ENCODE measurements at regions not wholly inside any gene's neighbourhood (a gene's known extent, or its start where the extent isn't known, plus 50 kb on each side); places are given as distances from the start of the nearest gene placed in this dataset.

GRCh38 chr20:11013801-11014200, 340.0 kb upstream of the JAG1 start:
- Histone ChIP-seq H3K27ac (no peak overlapping the region), H3K4me3 (no peak overlapping the region), H3K4me1 (replicated peaks in 1 of 2) (peaks cover 0 to 2% of the 10 kb centered on the region in 2 donors)
- no peak for ATAC-seq (replicated peaks in 6 of 8)
- in situ Hi-C loops (cut with MboI; ENCODE audit: low pct_unique_long_range_greater_than_20kb in 2 of 9, low sequenced_read_pairs in 9 of 9, unreplicated experiment in 9 of 9), result no loop called here
- 36 to 100% (median 80%) methylated on average over 1 of the region's 1 CpG; no CpG with 5 or more reads in 4 of the 10 experiments for WGBS, 10 experiments

DNA sequence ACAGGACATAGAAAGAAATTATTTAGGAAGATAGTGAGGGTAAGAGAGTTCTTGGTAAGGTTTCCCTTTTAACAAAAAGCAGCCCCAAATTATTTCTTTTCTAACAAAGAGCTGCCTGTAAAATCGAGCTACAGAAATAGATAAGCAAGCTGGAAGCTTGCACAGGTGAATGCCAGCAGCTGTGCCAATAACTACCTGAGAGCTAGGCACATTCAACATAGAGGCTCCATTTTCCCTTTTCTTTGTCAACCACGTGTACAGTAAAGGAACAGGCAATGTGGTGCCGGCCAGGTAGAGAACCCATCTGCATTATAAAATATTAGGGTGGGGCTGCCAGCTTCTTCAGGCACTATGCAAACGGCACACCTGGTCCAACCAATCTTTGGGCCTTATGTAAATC, 341.6 kb upstream of the JAG1 start:
- no peaks in the 10 kb centered on the region for H3K4me1 ChIP-seq (replicated peaks in 1 of 2)
- ATAC-seq (replicated peaks in 6 of 8), result no peak
- in situ Hi-C loops (cut with MboI; ENCODE audit: low pct_unique_long_range_greater_than_20kb in 2 of 9, low sequenced_read_pairs in 9 of 9, unreplicated experiment in 9 of 9), result no loop called here
- WGBS, 10 experiments, result 18 to 79% (median 68%) methylated on average over 2 to 4 of the region's 4 CpGs; no CpG with 5 or more reads in 4 of the 10 experiments
- H3K27ac ChIP-seq, result no peak overlapping the region
- H3K4me3 ChIP-seq, result no peak overlapping the region

- 38 to 97% (median 62%) methylated on average over 1 to 4 of the region's 4 CpGs for WGBS, 10 experiments
Observed at GRCh38 chr20:11017446-11017845, 343.6 kb upstream of the JAG1 start.

GRCh38 chr20:11018668-11019170, 344.9 kb upstream of the JAG1 start:
- Histone ChIP-seq H3K27ac (no peak overlapping the region), H3K4me3 (no peak overlapping the region), H3K4me1 (replicated peaks in 1 of 2) (no peaks in the 10 kb centered on the region)
- in situ Hi-C loops (cut with MboI; ENCODE audit: low pct_unique_long_range_greater_than_20kb in 2 of 9, low sequenced_read_pairs in 9 of 9, unreplicated experiment in 9 of 9), result no loop called here
- no peak for ATAC-seq (replicated peaks in 6 of 8)
- 54 to 100% (median 86%) methylated on average over 2 to 5 of the region's 6 CpGs; no CpG with 5 or more reads in 1 of the 10 experiments for WGBS, 10 experiments

More at GRCh38 chr20:11017446-11017845, 343.6 kb upstream of the JAG1 start:
- Histone ChIP-seq H3K4me3 (no peak overlapping the region), H3K27ac (no peak overlapping the region), H3K4me1 (replicated peaks in 1 of 2) (no peaks in the 10 kb centered on the region)
- in situ Hi-C loops (cut with MboI; ENCODE audit: low pct_unique_long_range_greater_than_20kb in 2 of 9, low sequenced_read_pairs in 9 of 9, unreplicated experiment in 9 of 9), result no loop called here
- no peak for ATAC-seq (replicated peaks in 6 of 8)

- ATAC-seq (replicated peaks in 6 of 8), result no peak
- WGBS, 10 experiments, result 25 to 100% (median 93%) methylated on average over 1 of the region's 1 CpG; no CpG with 5 or more reads in 1 of the 10 experiments
- H3K4me1 ChIP-seq (replicated peaks in 1 of 2), result no peaks in the 10 kb centered on the region
- in situ Hi-C loops (cut with MboI; ENCODE audit: low pct_unique_long_range_greater_than_20kb in 2 of 9, low sequenced_read_pairs in 9 of 9, unreplicated experiment in 9 of 9), result no loop called here
- no peak overlapping the region for H3K27ac ChIP-seq
- no peak overlapping the region for H3K4me3 ChIP-seq
Observed at GRCh38 chr20:11020712-11021111, 346.9 kb upstream of the JAG1 start.

DNA sequence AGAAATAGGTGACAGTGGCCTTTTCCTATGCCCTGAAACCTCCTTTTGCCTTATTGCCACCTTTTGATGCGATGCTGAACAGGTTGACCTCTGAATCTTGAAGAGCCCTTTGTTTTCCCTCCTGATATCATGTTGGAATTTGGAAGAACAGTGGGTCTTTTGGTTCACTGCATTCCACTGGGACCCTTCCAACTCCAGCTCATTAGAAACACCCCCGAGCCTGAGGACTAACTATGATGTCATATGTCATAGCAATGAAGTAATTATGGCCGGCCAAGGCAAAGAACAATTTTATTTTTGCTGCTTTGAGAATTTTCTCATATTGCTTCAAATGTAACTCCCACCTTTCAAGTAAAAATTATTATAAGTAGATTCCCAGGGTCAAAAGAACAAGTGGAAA, 353.4 kb upstream of the JAG1 start:
- WGBS, 10 experiments, result 33 to 92% (median 69%) methylated on average over 2 to 3 of the region's 3 CpGs; no CpG with 5 or more reads in 2 of the 10 experiments
- no peaks in the 10 kb centered on the region for H3K4me1 ChIP-seq (replicated peaks in 1 of 2)
- ATAC-seq (replicated peaks in 6 of 8), result no peak
- H3K27ac ChIP-seq, result no peak overlapping the region
- no peak overlapping the region for H3K4me3 ChIP-seq
- in situ Hi-C loops (cut with MboI; ENCODE audit: low pct_unique_long_range_greater_than_20kb in 2 of 9, low sequenced_read_pairs in 9 of 9, unreplicated experiment in 9 of 9), result no loop called here

- H3K4me1 ChIP-seq (replicated peaks in 1 of 2), result no peaks in the 10 kb centered on the region
- 83 to 100% (median 100%) methylated on average over 1 to 2 of the region's 2 CpGs; no CpG with 5 or more reads in 1 of the 10 experiments for WGBS, 10 experiments
- H3K27ac ChIP-seq, result no peak overlapping the region
- no peak for ATAC-seq (replicated peaks in 6 of 8)
- H3K4me3 ChIP-seq, result no peak overlapping the region
- in situ Hi-C loops (cut with MboI; ENCODE audit: low pct_unique_long_range_greater_than_20kb in 2 of 9, low sequenced_read_pairs in 9 of 9, unreplicated experiment in 9 of 9), result no loop called here
Observed at GRCh38 chr20:11030351-11030750, 356.6 kb upstream of the JAG1 start.

DNA sequence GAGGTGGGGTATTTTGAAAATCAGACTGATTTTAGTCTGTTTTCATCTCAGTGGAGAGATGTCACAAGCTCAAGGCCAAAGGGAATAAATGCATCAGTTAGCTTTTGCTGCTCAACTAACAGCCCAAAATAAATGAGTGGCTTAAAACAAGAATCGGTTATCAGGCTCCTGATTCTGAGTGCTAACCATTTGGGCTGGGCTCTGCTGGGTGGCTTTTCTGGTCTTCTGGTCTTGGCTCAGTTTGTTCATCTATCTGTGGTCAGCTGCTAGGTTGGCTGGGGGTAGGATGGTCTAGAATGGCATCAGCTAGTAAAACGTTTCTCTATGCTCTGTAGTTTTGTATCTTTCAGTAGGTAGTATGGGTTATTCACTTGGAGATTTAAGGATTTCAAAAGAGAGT, 357.5 kb upstream of the JAG1 start:
- WGBS, 10 experiments, result 43 to 85% (median 74%) methylated on average over 1 to 2 of the region's 2 CpGs; no CpG with 5 or more reads in 2 of the 10 experiments
- no peak for ATAC-seq (replicated peaks in 6 of 8)
- in situ Hi-C loops (cut with MboI; ENCODE audit: low pct_unique_long_range_greater_than_20kb in 2 of 9, low sequenced_read_pairs in 9 of 9, unreplicated experiment in 9 of 9), result no loop called here
- Histone ChIP-seq H3K4me1 (replicated peaks in 1 of 2) (no peaks in the 10 kb centered on the region), H3K27ac (no peak overlapping the region), H3K4me3 (no peak overlapping the region)

DNA sequence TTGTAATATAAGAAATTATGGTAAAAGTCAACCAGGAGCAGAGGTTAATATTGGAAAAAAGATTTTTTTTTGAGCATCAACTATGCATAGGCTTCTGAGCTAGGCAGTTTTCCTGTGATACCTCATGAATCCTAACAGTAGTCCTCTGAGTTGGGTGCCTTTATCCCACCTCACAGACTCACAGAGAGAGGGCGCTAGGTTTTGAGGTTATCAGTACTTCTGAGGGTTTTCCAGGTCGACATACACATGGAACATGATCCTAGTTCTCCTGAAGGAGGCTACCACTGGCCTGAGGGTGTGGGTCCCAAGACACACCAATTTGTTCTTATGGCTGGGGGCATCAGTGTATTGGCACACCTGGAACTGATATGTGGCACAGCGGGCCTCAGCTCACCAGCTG, 358.8 kb upstream of the JAG1 start:
- WGBS, 10 experiments, result 40 to 100% (median 75%) methylated on average over 1 to 3 of the region's 3 CpGs; no CpG with 5 or more reads in 5 of the 10 experiments
- H3K4me1 ChIP-seq (replicated peaks in 1 of 2), result no peaks in the 10 kb centered on the region
- in situ Hi-C loops (cut with MboI; ENCODE audit: low pct_unique_long_range_greater_than_20kb in 2 of 9, low sequenced_read_pairs in 9 of 9, unreplicated experiment in 9 of 9), result no loop called here
- no peak overlapping the region for H3K4me3 ChIP-seq
- H3K27ac ChIP-seq, result no peak overlapping the region
- no peak for ATAC-seq (replicated peaks in 6 of 8)

GRCh38 chr20:11034025-11034424, 360.2 kb upstream of the JAG1 start:
- ATAC-seq (replicated peaks in 6 of 8), result no peak
- H3K4me1 ChIP-seq (replicated peaks in 1 of 2), result no peaks in the 10 kb centered on the region
- no peak overlapping the region for H3K27ac ChIP-seq
- no peak overlapping the region for H3K4me3 ChIP-seq
- in situ Hi-C loops (cut with MboI; ENCODE audit: low pct_unique_long_range_greater_than_20kb in 2 of 9, low sequenced_read_pairs in 9 of 9, unreplicated experiment in 9 of 9), result no loop called here
- 84 to 100% (median 98%) methylated on average over 1 to 3 of the region's 3 CpGs for WGBS, 10 experiments

- H3K4me1 ChIP-seq (replicated peaks in 1 of 2), result no peaks in the 10 kb centered on the region
- peak in 2 of 8 experiments; percentile 24 to 73 for ATAC-seq (replicated peaks in 6 of 8)
- 0 to 86% (median 57%) methylated on average over 1 to 3 of the region's 3 CpGs; no CpG with 5 or more reads in 2 of the 10 experiments for WGBS, 10 experiments
- H3K27ac ChIP-seq, result no peak overlapping the region
- H3K4me3 ChIP-seq, result no peak overlapping the region
- in situ Hi-C loops (cut with MboI; ENCODE audit: low pct_unique_long_range_greater_than_20kb in 2 of 9, low sequenced_read_pairs in 9 of 9, unreplicated experiment in 9 of 9), result no loop called here
Observed at GRCh38 chr20:11035211-11035610, 361.4 kb upstream of the JAG1 start.

DNA sequence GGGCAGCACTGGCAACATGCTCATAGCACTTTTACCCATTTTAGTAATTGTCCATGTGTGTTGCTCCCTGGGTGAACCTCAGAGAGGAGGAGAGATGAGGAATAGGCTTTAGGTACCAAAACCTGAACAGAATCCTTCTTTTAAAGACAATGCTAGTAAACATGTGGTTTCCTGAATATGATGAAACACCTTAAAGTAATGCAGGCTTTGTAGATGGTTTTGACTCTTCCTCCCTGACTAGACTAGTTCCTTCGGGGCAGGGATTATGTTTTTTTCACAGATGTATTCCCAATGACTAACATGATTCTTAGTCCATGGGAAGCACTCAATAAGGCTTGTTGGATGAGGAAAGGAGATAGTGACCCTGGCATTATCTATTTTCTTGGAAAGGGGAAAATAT, 367.6 kb upstream of the JAG1 start:
- no peak overlapping the region for H3K27ac ChIP-seq
- 14 to 100% (median 100%) methylated on average over 1 of the region's 1 CpG; no CpG with 5 or more reads in 2 of the 10 experiments for WGBS, 10 experiments
- no peaks in the 10 kb centered on the region for H3K4me1 ChIP-seq (replicated peaks in 1 of 2)
- no peak for ATAC-seq (replicated peaks in 6 of 8)
- in situ Hi-C loops (cut with MboI; ENCODE audit: low pct_unique_long_range_greater_than_20kb in 2 of 9, low sequenced_read_pairs in 9 of 9, unreplicated experiment in 9 of 9), result no loop called here
- H3K4me3 ChIP-seq, result no peak overlapping the region

DNA sequence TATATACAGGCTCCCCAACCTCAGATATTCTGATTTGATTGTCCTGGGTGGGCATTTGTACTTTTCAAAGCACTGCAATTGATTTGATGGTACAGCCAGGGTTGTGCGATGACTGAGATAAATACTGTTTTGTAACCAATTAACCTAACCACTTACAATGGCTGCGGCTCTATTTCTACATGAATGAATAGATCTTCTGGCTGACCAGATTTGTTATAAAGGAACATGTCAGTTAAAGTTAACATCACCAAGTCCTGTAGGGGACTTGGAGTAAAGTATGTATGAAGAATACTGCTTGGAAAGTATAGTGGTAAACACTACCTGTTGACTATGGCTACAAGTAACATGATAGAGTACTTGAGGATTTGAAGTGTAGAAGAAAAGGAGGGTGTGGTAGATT, 369.2 kb upstream of the JAG1 start:
- no peak overlapping the region for H3K4me3 ChIP-seq
- H3K27ac ChIP-seq, result no peak overlapping the region
- no peaks in the 10 kb centered on the region for H3K4me1 ChIP-seq (replicated peaks in 1 of 2)
- WGBS, 10 experiments, result 75 to 100% (median 84%) methylated on average over 1 to 2 of the region's 2 CpGs; no CpG with 5 or more reads in 5 of the 10 experiments
- in situ Hi-C loops (cut with MboI; ENCODE audit: low pct_unique_long_range_greater_than_20kb in 2 of 9, low sequenced_read_pairs in 9 of 9, unreplicated experiment in 9 of 9), result no loop called here
- no peak for ATAC-seq (replicated peaks in 6 of 8)

- Histone ChIP-seq H3K27ac (no peak overlapping the region), H3K4me1 (replicated peaks in 1 of 2) (no peaks in the 10 kb centered on the region), H3K4me3 (no peak overlapping the region)
- WGBS, 10 experiments, result 17 to 100% (median 78%) methylated on average over 1 to 6 of the region's 6 CpGs; no CpG with 5 or more reads in 1 of the 10 experiments
- ATAC-seq (replicated peaks in 6 of 8), result no peak
- in situ Hi-C loops (cut with MboI; ENCODE audit: low pct_unique_long_range_greater_than_20kb in 2 of 9, low sequenced_read_pairs in 9 of 9, unreplicated experiment in 9 of 9), result no loop called here
Observed at GRCh38 chr20:11044561-11044960, 370.8 kb upstream of the JAG1 start.

All from motor neuron (in vitro differentiated cells).